WERI-Rb-1 (cell line): ENCODE measurements at regions not wholly inside any gene's neighbourhood (a gene's known extent, or its start where the extent isn't known, plus 50 kb on each side); places are given as distances from the start of the nearest gene placed in this dataset.

Source experiments
- DNase-seq: peaks from one replicate; pipeline ENCODE4 v3.0.0-alpha.2; 2020
- H3K27ac ChIP-seq: fragments of 250-450 bp; sonication (Bioruptor Pico); 2 replicates; pipeline ENCODE4 v1.5.1; 2020; ENCODE audit warnings: mild to moderate bottlenecking, moderate library complexity
- H3K27me3 ChIP-seq: fragments of 250-450 bp; sonication (Bioruptor Pico); 2 replicates; pipeline ENCODE4 v1.5.1; 2021; ENCODE audit warnings: mild to moderate bottlenecking, low read depth, moderate library complexity; ENCODE audit not compliant: insufficient read depth, severe bottlenecking
- H3K36me3 ChIP-seq: fragments of 250-450 bp; sonication (Bioruptor Pico); 2 replicates; pipeline ENCODE4 v1.5.1; 2020; ENCODE audit warnings: mild to moderate bottlenecking, moderate library complexity
- H3K4me3 ChIP-seq: 2 replicates; pipeline ENCODE4 v1.5.1; 2011; ENCODE audit warnings: low read depth, mild to moderate bottlenecking, control low read depth, low read length
- H3K9me3 ChIP-seq: fragments of 250-450 bp; sonication (Bioruptor Pico); 2 replicates; pipeline ENCODE4 v1.5.1; 2021; ENCODE audit warnings: mild to moderate bottlenecking, moderate library complexity; ENCODE audit not compliant: severe bottlenecking
- CTCF ChIP-seq: IDR thresholded peaks from 2 replicates; pipeline ENCODE4 v1.5.1; 2011; ENCODE audit warnings: low read depth, mild to moderate bottlenecking, control low read depth, inconsistent platforms, low read length

- DNase-seq, result no peak
- H3K27ac ChIP-seq, result no peak overlapping the region
- TF ChIP-seq CTCF, result no peak
- no peaks in the 10 kb centered on the region for H3K9me3 ChIP-seq
- peaks cover 32% of the 10 kb centered on the region for H3K27me3 ChIP-seq
- no peaks in the 10 kb centered on the region for H3K36me3 ChIP-seq
- H3K4me3 ChIP-seq, result no peak overlapping the region
Measured at GRCh38 chr17:55668312-55668920, 54.2 kb downstream of the TMEM100 start.

GRCh38 chr17:55666806-55667205 lies 55.9 kb downstream of the TMEM100 start:
- no peak for DNase-seq
- Histone ChIP-seq H3K36me3 (no peaks in the 10 kb centered on the region), H3K9me3 (no peaks in the 10 kb centered on the region), H3K27ac (no peak overlapping the region), H3K4me3 (no peak overlapping the region), H3K27me3 (peaks cover 40% of the 10 kb centered on the region)
- TF ChIP-seq CTCF, result no peak

- Histone ChIP-seq H3K36me3 (no peaks in the 10 kb centered on the region), H3K27me3 (peaks cover 38% of the 10 kb centered on the region), H3K27ac (no peak overlapping the region), H3K9me3 (no peaks in the 10 kb centered on the region), H3K4me3 (no peak overlapping the region)
- DNase-seq, result no peak
- TF ChIP-seq CTCF, result no peak
Measured at GRCh38 chr17:55664287-55664686, 58.4 kb downstream of the TMEM100 start.

- Histone ChIP-seq H3K36me3 (no peaks in the 10 kb centered on the region), H3K9me3 (no peaks in the 10 kb centered on the region), H3K27me3 (peaks cover 37% of the 10 kb centered on the region), H3K27ac (no peak overlapping the region), H3K4me3 (no peak overlapping the region)
- DNase-seq, result no peak
- no peak for TF ChIP-seq CTCF
Measured at GRCh38 chr17:55663400-55663799, 59.3 kb downstream of the TMEM100 start.

- Histone ChIP-seq H3K4me3 (no peak overlapping the region), H3K27ac (no peak overlapping the region), H3K27me3 (peaks cover 37% of the 10 kb centered on the region), H3K36me3 (no peaks in the 10 kb centered on the region), H3K9me3 (no peaks in the 10 kb centered on the region)
- DNase-seq, result no peak
- TF ChIP-seq CTCF, result no peak
Measured at GRCh38 chr17:55661963-55662834, 60.5 kb downstream of the TMEM100 start.
